CD14-positive monocyte (primary cell): ENCODE measurements at regions not wholly inside any gene's neighbourhood (a gene's known extent, or its start where the extent isn't known, plus 50 kb on each side); places are given as distances from the start of the nearest gene placed in this dataset.

Source experiments
- DNase-seq, 3 donors: peaks; one replicate each; pipeline ENCODE4 v3.0.0-alpha.2; 2011 to 2022
- H2AFZ ChIP-seq: 2 replicates; pipeline ENCODE4 v1.6.0; 2012; ENCODE audit warnings: mild to moderate bottlenecking, low read depth, low read length, inconsistent platforms; ENCODE audit not compliant: insufficient read depth, poor library complexity, severe bottlenecking
- H3K27ac ChIP-seq, 2 donors: 1 replicate in 1 of 2; 2 replicates in 1 of 2; pipeline ENCODE4 v1.5.1; 2012 to 2013; ENCODE audit warnings: low read length in 2 of 2, control low read depth in 1 of 2, inconsistent platforms in 1 of 2, low read depth in 1 of 2, mild to moderate bottlenecking in 1 of 2
- H3K27me3 ChIP-seq, 2 donors: one replicate each; pipeline versions ENCODE4 v1.6.0 to v1.6.1; 2011 to 2013; ENCODE audit warnings: low read length in 2 of 2; ENCODE audit not compliant: control insufficient read depth in 2 of 2, insufficient read depth in 2 of 2
- H3K36me3 ChIP-seq, 2 donors: replicated peaks in 1 of 2; 1 replicate in 1 of 2; 2 replicates in 1 of 2; pipeline versions ENCODE4 v1.5.1 to v1.6.1; 2012 to 2013; ENCODE audit warnings: low read length in 2 of 2, control low read depth in 1 of 2, inconsistent platforms in 1 of 2, mild to moderate bottlenecking in 1 of 2; ENCODE audit not compliant: insufficient read depth in 2 of 2, control insufficient read depth in 1 of 2
- H3K4me1 ChIP-seq, 2 donors: 1 replicate in 1 of 2; 2 replicates in 1 of 2; pipeline versions ENCODE4 v1.5.1 to v1.6.1; 2012 to 2013; ENCODE audit warnings: low read length in 2 of 2, control low read depth in 1 of 2, inconsistent platforms in 1 of 2, mild to moderate bottlenecking in 1 of 2, moderate library complexity in 1 of 2; ENCODE audit not compliant: insufficient read depth in 2 of 2, control insufficient read depth in 1 of 2
- H3K4me2 ChIP-seq: replicated peaks from 2 replicates; pipeline ENCODE3; 2012; ENCODE audit warnings: low read length, moderate library complexity, mild to moderate bottlenecking; ENCODE audit not compliant: poor library complexity, severe bottlenecking; ENCODE audit errors: extremely low read depth
- H3K4me3 ChIP-seq, 3 experiments: fragments of 200-600 bp in 1 of 3; sonication (generic) in 1 of 3; replicated peaks in 1 of 3; 1 replicate in 2 of 3; 2 replicates in 1 of 3; pipeline ENCODE4 v1.5.1; 2011 to 2013; ENCODE audit warnings: low read length in 3 of 3, mild to moderate bottlenecking in 3 of 3, control low read depth in 2 of 3, low read depth in 2 of 3, inconsistent platforms in 1 of 3, moderate library complexity in 1 of 3
- H3K79me2 ChIP-seq: 2 replicates; pipeline ENCODE4 v1.6.0; 2012; ENCODE audit warnings: mild to moderate bottlenecking, control low read depth, inconsistent platforms, low read length, moderate library complexity; ENCODE audit not compliant: insufficient read depth
- H3K9ac ChIP-seq: 2 replicates; pipeline ENCODE4 v1.6.0; 2017; ENCODE audit warnings: low read length, mild to moderate bottlenecking; ENCODE audit not compliant: insufficient read depth, poor library complexity, severe bottlenecking
- H3K9me3 ChIP-seq, 2 donors: replicated peaks in 1 of 2; 1 replicate in 1 of 2; 2 replicates in 1 of 2; pipeline versions ENCODE4 v1.5.1 to v1.6.1; 2012 to 2013; ENCODE audit warnings: low read length in 2 of 2, control low read depth in 1 of 2; ENCODE audit not compliant: control insufficient read depth in 1 of 2, insufficient read depth in 1 of 2
- H4K20me1 ChIP-seq: 2 replicates; pipeline ENCODE4 v1.6.0; 2012; ENCODE audit warnings: mild to moderate bottlenecking, low read length, control low read depth, moderate library complexity; ENCODE audit not compliant: insufficient read depth
- H3K27ac Mint-ChIP-seq, 7 donors: one replicate each; pipeline ENCODE4 v1.8.0; 2020; ENCODE audit warnings: mild to moderate bottlenecking in 7 of 7, mixed read lengths in 7 of 7, moderate library complexity in 6 of 7, inconsistent platforms in 2 of 7
- H3K27me3 Mint-ChIP-seq, 3 donors: one replicate each; pipeline ENCODE4 v1.8.0; 2021 to 2022; ENCODE audit warnings: low read depth in 3 of 3, mild to moderate bottlenecking in 3 of 3, mixed read lengths in 3 of 3, moderate library complexity in 3 of 3, inconsistent platforms in 1 of 3
- H3K36me3 Mint-ChIP-seq, 2 donors: one replicate each; pipeline ENCODE4 v1.8.0; 2020; ENCODE audit warnings: mixed read lengths in 2 of 2, inconsistent platforms in 1 of 2, mild to moderate bottlenecking in 1 of 2
- H3K4me1 Mint-ChIP-seq: one replicate; pipeline ENCODE4 v1.8.0; 2020; ENCODE audit warnings: mild to moderate bottlenecking, mixed read lengths
- H3K4me3 Mint-ChIP-seq, 2 donors: one replicate each; pipeline ENCODE4 v1.8.0; 2020; ENCODE audit warnings: mild to moderate bottlenecking in 2 of 2, mixed read lengths in 2 of 2, moderate library complexity in 1 of 2
- H3K9me3 Mint-ChIP-seq, 7 donors: one replicate each; pipeline ENCODE4 v1.8.0; 2020 to 2022; ENCODE audit warnings: mixed read lengths in 7 of 7, mild to moderate bottlenecking in 6 of 7, moderate library complexity in 6 of 7, inconsistent platforms in 2 of 7
- WGBS: methylation state at CpG from one replicate; pipeline ENCODE4 v1.1.5; 2013; ENCODE audit warnings: missing lambda C conversion rate; ENCODE audit not compliant: insufficient coverage; 5-methylcytosine and 5-hydroxymethylcytosine counted together
- intact Hi-C, 2 donors: fragments of 100-400 bp; cut with micrococcal nuclease; formaldehyde crosslinking; loops; one replicate each; pipeline versions ENCODE4 v1.15.0 to v1.15.1; 2023
- TF ChIP-seq, protein P1 (sequence below): fragments of 200-600 bp; IDR thresholded peaks from one replicate; pipeline ENCODE4 v1.8.0; 2022; ENCODE audit warnings: antibody characterized with exemption, mild to moderate bottlenecking

DNA sequence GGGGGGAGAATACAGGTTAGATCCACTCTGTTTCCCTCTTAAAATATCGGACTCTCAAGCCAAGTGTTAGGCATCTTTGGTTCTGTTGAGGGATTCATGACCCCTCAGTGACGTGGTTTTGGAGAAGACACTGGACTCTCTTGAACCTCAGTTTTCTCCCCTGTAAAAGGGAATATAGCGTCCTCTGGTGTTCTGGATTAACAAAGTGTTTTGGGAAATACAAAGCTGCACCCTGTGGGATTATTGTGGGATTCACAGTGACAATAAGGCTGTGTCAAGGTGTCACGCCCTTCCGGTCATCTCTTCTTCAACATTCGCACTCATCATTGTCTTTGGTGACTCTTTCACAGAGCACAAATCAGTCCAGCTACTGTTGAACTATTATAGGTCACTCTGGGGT, 139.0 kb downstream of the IRX1 start:
- no peak overlapping the region for H3K27ac Mint-ChIP-seq
- H3K4me3 Mint-ChIP-seq: no peak overlapping the region

DNA sequence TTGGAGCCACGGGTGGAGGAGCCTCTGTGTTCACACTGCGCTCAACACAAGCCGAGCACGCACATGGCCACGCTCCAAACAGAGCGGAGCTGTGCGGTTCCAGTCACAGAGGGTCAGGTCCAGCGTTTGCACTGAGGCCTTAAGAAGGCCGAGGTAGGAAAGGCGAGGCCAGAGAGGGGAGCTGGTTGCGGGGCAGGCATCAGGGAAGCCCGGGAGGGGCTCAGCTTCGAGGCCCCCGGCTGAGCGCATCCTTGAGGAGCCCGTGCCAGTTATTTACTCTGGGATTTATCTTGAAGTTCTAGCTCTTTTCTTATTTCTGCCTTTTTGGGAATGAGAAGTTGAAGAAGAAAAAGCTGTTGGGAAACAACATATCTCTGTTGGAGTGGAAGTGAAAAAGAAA, 140.8 kb downstream of the IRX1 start:
- Histone ChIP-seq H3K9me3 (peaks cover 0 to 7% of the 10 kb centered on the region in 2 donors), H3K36me3 (no peaks in the 10 kb centered on the region), H3K4me2 (no peak overlapping the region), H2AFZ (no peak overlapping the region), H3K79me2 (no peaks in the 10 kb centered on the region), H4K20me1 (no peaks in the 10 kb centered on the region), H3K27me3 (no peaks in the 10 kb centered on the region), H3K27ac (no peak overlapping the region), H3K4me3 (no peak overlapping the region), H3K9ac (no peak overlapping the region), H3K4me1 (no peaks in the 10 kb centered on the region)
- WGBS: 86% methylated on average over 16 of the region's 16 CpGs
- H3K27ac Mint-ChIP-seq: no peak overlapping the region
- H3K9me3 Mint-ChIP-seq: peaks cover 2 to 14% (median 4%) of the 10 kb centered on the region in 7 donors
- H3K27me3 Mint-ChIP-seq: no peaks in the 10 kb centered on the region
- DNase-seq: no peak
- no peaks in the 10 kb centered on the region for H3K4me1 Mint-ChIP-seq
- intact Hi-C loops: no loop called here
- H3K36me3 Mint-ChIP-seq: no peaks in the 10 kb centered on the region
- no peak overlapping the region for H3K4me3 Mint-ChIP-seq
- TF ChIP-seq, protein P1, sequence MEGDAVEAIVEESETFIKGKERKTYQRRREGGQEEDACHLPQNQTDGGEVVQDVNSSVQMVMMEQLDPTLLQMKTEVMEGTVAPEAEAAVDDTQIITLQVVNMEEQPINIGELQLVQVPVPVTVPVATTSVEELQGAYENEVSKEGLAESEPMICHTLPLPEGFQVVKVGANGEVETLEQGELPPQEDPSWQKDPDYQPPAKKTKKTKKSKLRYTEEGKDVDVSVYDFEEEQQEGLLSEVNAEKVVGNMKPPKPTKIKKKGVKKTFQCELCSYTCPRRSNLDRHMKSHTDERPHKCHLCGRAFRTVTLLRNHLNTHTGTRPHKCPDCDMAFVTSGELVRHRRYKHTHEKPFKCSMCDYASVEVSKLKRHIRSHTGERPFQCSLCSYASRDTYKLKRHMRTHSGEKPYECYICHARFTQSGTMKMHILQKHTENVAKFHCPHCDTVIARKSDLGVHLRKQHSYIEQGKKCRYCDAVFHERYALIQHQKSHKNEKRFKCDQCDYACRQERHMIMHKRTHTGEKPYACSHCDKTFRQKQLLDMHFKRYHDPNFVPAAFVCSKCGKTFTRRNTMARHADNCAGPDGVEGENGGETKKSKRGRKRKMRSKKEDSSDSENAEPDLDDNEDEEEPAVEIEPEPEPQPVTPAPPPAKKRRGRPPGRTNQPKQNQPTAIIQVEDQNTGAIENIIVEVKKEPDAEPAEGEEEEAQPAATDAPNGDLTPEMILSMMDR: no peak

More for the DNA sequence above, 139.0 kb downstream of the IRX1 start:
- H3K9me3 ChIP-seq: no peaks in the 10 kb centered on the region
- H3K79me2 ChIP-seq: no peaks in the 10 kb centered on the region
- H3K4me3 ChIP-seq: no peak overlapping the region
- TF ChIP-seq, protein P1: no peak
- Mint-ChIP-seq H3K4me1 (no peaks in the 10 kb centered on the region), H3K9me3 (peaks cover 0 to 8% (median 3%) of the 10 kb centered on the region in 7 donors), H3K27me3 (no peaks in the 10 kb centered on the region), H3K36me3 (no peaks in the 10 kb centered on the region)
- no peaks in the 10 kb centered on the region for H3K4me1 ChIP-seq
- H3K27me3 ChIP-seq: no peaks in the 10 kb centered on the region
- no peak overlapping the region for H3K9ac ChIP-seq
- DNase-seq: no peak
- 100% methylated on average over 3 of the region's 6 CpGs for WGBS
- H3K4me2 ChIP-seq: no peak overlapping the region
- no peak overlapping the region for H2AFZ ChIP-seq
- no peaks in the 10 kb centered on the region for H4K20me1 ChIP-seq
- H3K36me3 ChIP-seq: no peaks in the 10 kb centered on the region
- intact Hi-C loops: no loop called here
- H3K27ac ChIP-seq: no peak overlapping the region
